GM12891 (cell line): ENCODE measurements at regions not wholly inside any gene's neighbourhood (a gene's known extent, or its start where the extent isn't known, plus 50 kb on each side); places are given as distances from the start of the nearest gene placed in this dataset.

Experiments used
- DNase-seq: peaks from one replicate; pipeline ENCODE4 v3.0.0; 2011; ENCODE audit warnings: low spot score; ENCODE audit not compliant: insufficient read length
- FAIRE-seq: peaks from 2 replicates; lab custom pipeline; 2011; peaks lifted over from hg19 to GRCh38; lab: Jason Lieb, UNC
- PAX5 ChIP-seq: IDR thresholded peaks from 2 replicates; pipeline ENCODE4 v1.6.1; 2011; ENCODE audit warnings: low read length, moderate library complexity, mild to moderate bottlenecking; ENCODE audit not compliant: insufficient read depth, severe bottlenecking
- POLR2A ChIP-seq: IDR thresholded peaks from 2 replicates; pipeline ENCODE4 v1.6.1; 2011; ENCODE audit warnings: low read depth, low read length, control low read depth
- POLR2AphosphoS5 ChIP-seq: IDR thresholded peaks from 2 replicates; pipeline ENCODE4 v1.6.1; 2011; ENCODE audit warnings: low read depth, low read length, control low read depth
- POU2F2 ChIP-seq: IDR thresholded peaks from 2 replicates; pipeline ENCODE4 v1.6.1; 2011; ENCODE audit warnings: low read depth, mild to moderate bottlenecking, control low read depth, low read length, moderate library complexity
- SPI1 ChIP-seq: IDR thresholded peaks from 2 replicates; pipeline ENCODE4 v1.6.1; 2011; ENCODE audit warnings: low read depth, low read length, control low read depth
- TAF1 ChIP-seq: IDR thresholded peaks from 2 replicates; pipeline ENCODE4 v1.6.1; 2011; ENCODE audit warnings: low read depth, low read length, control low read depth

DNA sequence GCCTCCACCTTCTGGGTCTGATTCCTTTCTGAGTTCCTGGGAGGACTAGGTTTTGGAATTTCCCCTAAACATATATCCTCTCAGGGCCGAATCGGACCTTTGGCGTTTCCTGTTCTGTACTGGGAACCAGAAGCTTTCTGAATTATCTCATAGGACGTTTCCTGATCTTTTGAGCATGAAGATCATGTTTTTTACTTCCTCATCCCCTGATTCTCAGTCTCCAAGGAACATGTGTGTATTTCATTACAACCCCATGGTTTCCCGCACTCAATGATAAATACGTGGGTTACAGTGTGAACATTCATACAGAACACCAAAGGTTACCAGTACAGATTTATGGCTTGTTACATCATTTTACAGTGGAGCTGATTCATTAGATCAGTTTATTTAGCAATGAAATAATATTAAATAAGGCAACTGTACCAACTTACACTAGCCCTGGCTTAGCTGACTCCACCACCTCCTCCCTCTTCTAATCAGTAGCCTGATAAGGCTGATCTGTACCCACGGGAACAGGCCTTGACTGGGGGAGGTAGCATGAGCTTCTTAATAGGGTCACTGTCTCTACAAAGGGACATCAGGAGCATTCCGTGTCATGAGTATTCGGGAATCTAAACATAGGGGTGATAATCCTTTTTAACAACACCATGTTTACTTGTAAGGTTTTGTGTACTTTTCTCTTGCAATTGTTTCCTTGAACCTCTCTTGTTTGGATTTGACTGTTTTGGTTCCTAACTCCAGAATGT lies 57.8 kb upstream of the ERRFI1 start:
- TF ChIP-seq POU2F2, result no peak
- TF ChIP-seq SPI1, result no peak
- no peak for TF ChIP-seq TAF1
- no peak for TF ChIP-seq POLR2A
- TF ChIP-seq POLR2AphosphoS5, result no peak
- TF ChIP-seq PAX5, result no peak
- no peak for FAIRE-seq
- no peak for DNase-seq

DNA sequence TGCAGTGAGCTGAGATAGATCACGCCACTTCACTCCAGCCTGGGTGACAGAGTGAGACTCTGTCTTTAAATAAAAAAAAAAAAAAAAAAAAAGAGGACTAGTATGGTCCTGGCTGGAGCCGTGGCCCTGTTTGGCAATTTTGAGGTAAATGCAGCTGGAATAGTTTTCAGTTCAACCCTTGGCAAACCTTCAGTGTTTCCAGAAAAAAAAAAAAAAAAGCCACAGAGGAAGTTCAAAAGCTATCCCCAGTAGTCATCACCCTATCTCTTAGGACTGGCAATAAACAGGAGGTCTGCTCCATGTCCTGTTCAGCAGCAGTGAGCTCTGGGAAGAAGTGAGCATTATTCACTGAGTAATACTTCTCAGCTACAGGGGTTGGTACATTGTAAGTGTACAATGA lies 56.8 kb upstream of the ERRFI1 start:
- TF ChIP-seq TAF1 (no peak), POU2F2 (no peak), PAX5 (no peak), SPI1 (no peak), POLR2A (no peak), POLR2AphosphoS5 (no peak)
- FAIRE-seq (no peak), DNase-seq (no peak)

DNA sequence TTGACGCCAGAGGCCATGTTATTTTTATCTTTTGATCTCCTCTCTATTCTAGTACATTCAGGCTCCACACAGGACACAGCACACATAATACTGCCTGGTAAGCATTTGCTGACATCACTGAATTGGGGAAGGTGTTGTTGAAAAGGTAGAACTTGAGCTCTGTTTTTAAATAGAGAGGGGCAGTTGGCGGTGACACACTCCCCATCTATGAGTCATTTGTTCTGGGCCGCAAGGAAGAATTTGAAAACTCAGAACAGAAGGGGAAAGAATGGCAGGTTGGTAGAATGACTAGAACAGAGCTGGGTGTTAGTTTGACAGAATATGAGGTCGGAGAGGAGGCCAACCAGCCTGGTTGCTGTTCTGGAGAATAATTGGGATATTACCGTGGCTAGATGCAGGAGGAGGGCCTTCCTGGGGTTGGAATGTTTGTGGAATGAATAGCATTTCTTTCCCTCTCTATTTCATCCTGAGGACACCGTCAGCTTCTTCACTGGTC lies 52.1 kb upstream of the ERRFI1 start:
- TF ChIP-seq PAX5, result no peak
- no peak for TF ChIP-seq TAF1
- TF ChIP-seq SPI1, result no peak
- TF ChIP-seq POLR2AphosphoS5, result no peak
- TF ChIP-seq POLR2A, result no peak
- TF ChIP-seq POU2F2, result no peak
- no peak for DNase-seq
- no peak for FAIRE-seq

DNA sequence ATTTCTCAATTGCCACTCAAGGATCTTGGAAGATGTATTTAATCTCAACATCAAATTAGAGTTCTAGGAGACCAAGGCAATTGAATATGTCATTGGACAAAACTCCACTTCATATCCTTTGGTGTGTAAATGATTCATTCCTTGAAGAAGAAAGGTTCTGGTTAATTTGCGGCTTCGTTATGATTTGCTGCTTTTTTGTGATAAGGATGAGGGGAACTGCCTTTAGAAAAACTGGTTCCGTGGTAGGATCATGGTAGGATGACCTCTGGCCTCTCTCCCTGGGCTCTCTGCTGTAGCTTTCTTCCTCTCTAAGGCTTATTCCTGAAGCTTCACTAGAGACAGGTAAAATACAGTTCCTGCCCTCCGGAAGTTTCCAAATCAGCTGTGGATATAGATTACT lies 51.5 kb upstream of the ERRFI1 start:
- no peak for FAIRE-seq
- TF ChIP-seq TAF1 (no peak), POLR2A (no peak), SPI1 (no peak), POLR2AphosphoS5 (no peak), POU2F2 (no peak), PAX5 (no peak)
- DNase-seq, result no peak

DNA sequence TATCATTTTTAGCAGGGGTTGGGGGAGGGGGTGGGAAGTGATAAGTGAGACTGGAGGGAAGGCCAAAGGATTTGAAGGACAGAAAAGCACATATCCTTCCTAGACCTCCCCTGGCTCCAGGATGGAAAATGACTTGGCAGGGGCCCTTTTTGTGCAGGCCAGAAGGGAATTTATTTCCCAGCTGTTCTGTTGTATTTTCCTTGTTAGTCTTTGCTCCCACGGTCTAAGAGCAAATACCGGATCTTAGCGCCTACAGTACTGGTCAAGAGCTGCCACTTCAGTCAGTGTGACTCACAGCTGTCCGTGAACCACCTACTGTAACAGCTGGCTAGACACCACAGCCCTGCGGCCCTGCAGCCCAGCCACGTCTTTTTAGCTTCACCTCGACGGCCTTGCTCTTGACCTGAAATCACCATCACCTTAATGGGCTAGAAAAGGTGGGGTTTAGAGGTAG lies 51.0 kb upstream of the ERRFI1 start:
- FAIRE-seq, result no peak
- DNase-seq, result no peak
- TF ChIP-seq SPI1 (no peak), POLR2AphosphoS5 (no peak)

DNA sequence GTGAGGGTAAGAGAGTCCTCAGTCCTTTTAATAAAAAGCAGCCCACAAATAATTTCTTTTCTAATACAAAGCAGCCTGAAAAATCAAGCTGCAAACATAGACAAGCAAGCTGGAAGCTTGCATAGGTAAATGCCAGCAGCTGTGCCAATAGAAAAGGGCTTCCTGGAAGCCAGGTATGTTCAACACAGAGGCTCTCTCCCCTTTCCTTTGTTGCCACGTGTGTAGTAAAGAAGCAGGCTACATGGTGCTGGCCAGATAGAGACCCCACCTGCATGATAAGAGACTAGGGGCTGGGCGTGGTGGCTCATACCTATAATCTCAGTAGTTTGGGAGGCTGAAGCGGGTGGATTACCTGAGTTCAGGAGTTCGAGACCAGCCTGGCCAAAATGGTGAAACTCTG lies 50.1 kb upstream of the ERRFI1 start:
- FAIRE-seq, result no peak
- no peak for DNase-seq
- no peak for TF ChIP-seq PAX5
- no peak for TF ChIP-seq POLR2A
- no peak for TF ChIP-seq POU2F2
- no peak for TF ChIP-seq TAF1
- no peak for TF ChIP-seq POLR2AphosphoS5
- no peak for TF ChIP-seq SPI1
